Cardiac muscle cell (in vitro differentiated cells and primary cell): ENCODE measurements at regions not wholly inside any gene's neighbourhood (a gene's known extent, or its start where the extent isn't known, plus 50 kb on each side); places are given as distances from the start of the nearest gene placed in this dataset.

Experiments used
- DNase-seq, 2 donors: peaks; one replicate each; pipeline versions ENCODE4 v3.0.0 to v3.0.0-alpha.2; 2010 to 2017; ENCODE audit warnings: low read depth in 1 of 2, low spot score in 1 of 2
- H3K27ac ChIP-seq: fragments of 200-600 bp; sonication (generic); 2 replicates; pipeline ENCODE4 v1.5.1; 2016
- H3K27me3 ChIP-seq: fragments of 200-600 bp; sonication (generic); 2 replicates; pipeline ENCODE4 v1.6.0; 2016; ENCODE audit warnings: control low read depth
- H3K36me3 ChIP-seq: fragments of 200-600 bp; sonication (generic); 2 replicates; pipeline ENCODE4 v1.5.1; 2016; ENCODE audit warnings: control low read depth
- H3K4me1 ChIP-seq: fragments of 200-600 bp; sonication (generic); 2 replicates; pipeline ENCODE4 v1.8.1; 2017; ENCODE audit warnings: low read depth, mild to moderate bottlenecking, mixed run types
- H3K4me3 ChIP-seq: fragments of 200-600 bp; sonication (generic); 2 replicates; pipeline ENCODE4 v1.5.1; 2016; ENCODE audit warnings: mild to moderate bottlenecking
- H3K9me3 ChIP-seq: fragments of 200-600 bp; sonication (generic); 2 replicates; pipeline ENCODE4 v1.5.1; 2017; ENCODE audit warnings: low read depth, mild to moderate bottlenecking, control low read depth
- TF ChIP-seq, protein P1 (sequence below): IDR thresholded peaks from 2 replicates; pipeline ENCODE4 v1.5.1; 2012; ENCODE audit warnings: low read depth, mild to moderate bottlenecking, low read length

DNA sequence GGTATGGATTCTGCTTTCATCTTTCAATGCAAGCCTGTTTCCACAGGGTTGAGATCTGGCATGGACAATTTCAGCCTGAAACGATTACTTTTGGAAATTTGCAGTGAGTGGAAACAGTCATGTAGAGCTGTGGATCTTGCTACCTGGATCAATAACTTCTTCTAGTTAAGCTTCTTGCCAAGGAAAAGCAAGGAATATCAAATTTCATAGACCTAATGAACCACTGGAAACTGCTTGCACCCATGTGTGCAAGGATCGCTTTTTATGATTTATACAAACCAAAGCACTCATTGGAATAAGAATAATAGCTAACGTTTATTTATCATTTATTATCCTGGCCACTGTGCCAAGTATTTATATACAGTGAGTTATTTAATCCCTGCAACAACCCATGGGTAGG, 392.8 kb downstream of the KCNRG start:
- H3K4me1 ChIP-seq, result peaks cover 24% of the 10 kb centered on the region

DNA sequence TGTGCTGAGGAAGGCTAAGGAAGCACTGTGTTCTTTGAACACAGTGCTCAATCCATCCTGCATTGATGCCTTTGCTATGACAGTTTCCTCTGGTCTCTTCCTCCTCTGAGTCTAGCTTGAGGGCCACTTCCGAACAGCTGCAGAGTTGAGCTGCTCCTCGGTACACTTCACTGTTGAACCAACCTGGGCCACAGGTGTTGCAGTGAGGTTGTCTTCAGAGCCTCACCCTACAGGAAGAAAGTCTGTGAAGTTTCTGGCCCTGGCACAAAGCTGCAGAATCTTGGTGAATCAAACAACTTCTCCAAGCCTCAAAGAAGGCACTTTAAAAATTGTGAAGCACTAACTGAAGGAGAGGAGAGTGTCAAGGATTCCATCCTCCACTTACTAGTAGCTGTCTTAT, 394.0 kb downstream of the KCNRG start:
- H3K4me1 ChIP-seq, result peaks cover 24% of the 10 kb centered on the region
- TF ChIP-seq, protein P1, sequence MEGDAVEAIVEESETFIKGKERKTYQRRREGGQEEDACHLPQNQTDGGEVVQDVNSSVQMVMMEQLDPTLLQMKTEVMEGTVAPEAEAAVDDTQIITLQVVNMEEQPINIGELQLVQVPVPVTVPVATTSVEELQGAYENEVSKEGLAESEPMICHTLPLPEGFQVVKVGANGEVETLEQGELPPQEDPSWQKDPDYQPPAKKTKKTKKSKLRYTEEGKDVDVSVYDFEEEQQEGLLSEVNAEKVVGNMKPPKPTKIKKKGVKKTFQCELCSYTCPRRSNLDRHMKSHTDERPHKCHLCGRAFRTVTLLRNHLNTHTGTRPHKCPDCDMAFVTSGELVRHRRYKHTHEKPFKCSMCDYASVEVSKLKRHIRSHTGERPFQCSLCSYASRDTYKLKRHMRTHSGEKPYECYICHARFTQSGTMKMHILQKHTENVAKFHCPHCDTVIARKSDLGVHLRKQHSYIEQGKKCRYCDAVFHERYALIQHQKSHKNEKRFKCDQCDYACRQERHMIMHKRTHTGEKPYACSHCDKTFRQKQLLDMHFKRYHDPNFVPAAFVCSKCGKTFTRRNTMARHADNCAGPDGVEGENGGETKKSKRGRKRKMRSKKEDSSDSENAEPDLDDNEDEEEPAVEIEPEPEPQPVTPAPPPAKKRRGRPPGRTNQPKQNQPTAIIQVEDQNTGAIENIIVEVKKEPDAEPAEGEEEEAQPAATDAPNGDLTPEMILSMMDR, result no peak
- H3K27me3 ChIP-seq, result no peaks in the 10 kb centered on the region

More for the DNA sequence above, 392.8 kb downstream of the KCNRG start:
- DNase-seq, result no peak
- Histone ChIP-seq H3K36me3 (no peaks in the 10 kb centered on the region), H3K9me3 (no peaks in the 10 kb centered on the region), H3K27ac (no peak overlapping the region), H3K27me3 (no peaks in the 10 kb centered on the region), H3K4me3 (no peak overlapping the region)
- TF ChIP-seq, protein P1, result no peak

DNA sequence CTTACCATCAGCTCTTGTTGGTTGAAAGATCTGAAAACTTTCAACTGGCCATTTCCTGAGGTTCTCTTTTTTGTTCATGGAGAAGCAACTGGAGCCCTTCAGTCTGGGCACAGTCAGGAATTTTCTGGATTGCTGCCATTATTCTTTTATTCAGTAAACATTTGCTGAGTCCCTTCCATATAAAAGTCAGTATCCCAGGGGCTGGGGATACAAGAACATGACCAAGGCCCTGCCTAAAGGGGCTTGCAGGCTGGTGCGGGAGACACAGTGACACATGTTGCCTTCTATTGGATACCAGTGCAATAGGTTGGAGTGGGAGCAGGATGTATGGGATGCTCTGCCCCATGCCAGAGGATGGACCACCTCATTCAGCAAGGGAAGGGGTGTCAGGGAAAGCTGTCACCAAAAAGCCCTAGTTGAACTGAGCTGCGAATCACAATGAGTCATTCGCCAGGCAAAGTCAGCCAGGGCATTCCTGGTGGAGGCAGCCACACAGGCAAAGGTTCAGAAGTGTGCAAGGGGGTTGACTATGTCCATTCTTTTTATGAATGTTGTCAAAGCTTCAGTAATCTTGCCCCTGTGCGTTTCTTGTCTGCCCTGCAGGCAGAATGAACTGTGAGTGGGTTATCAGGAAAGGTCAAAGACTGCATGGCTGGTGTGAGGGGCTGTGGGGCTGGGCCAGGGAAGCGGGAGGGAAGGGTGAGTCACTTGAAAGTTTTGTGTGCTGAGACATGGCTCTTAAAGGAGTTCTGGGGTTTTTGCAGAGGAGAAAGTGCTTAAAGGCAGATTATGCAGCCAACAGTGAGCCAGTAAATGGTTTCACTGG, 395.9 kb downstream of the KCNRG start:
- peak; percentile 70 to 81 for DNase-seq
- peak overlapping the region; percentile 36 for H3K27ac ChIP-seq

More for the DNA sequence above, 394.0 kb downstream of the KCNRG start:
- Histone ChIP-seq H3K36me3 (no peaks in the 10 kb centered on the region), H3K4me3 (no peak overlapping the region), H3K9me3 (no peaks in the 10 kb centered on the region), H3K27ac (no peak overlapping the region)
- DNase-seq, result no peak

DNA sequence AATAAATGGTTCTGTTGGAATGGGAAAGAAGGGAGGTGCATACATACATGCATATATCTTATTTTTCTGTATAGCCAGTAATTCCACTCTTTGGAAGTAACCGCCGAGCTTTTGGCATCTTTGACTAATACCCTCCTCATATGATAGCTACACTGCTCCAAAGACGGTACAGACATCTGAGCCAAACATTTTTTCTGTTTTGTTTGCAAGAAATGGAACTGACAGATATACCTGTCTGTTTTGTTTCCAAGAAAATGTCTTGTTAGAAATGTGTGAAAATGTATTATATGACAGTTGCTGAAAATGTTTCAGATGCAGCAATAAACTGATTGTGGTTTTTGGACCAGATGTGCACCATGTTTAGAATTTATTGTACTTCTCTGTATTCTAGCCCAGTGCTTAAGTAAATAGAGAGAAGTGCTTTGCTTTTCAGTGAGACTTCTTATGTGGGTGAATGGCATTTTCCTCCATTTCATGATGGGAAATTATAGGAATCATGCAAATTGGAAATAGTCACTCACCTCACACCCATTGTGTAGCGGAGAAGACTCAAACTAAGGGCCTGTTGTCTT, 396.9 kb downstream of the KCNRG start:
- no peak overlapping the region for H3K27ac ChIP-seq
- no peaks in the 10 kb centered on the region for H3K27me3 ChIP-seq
- H3K36me3 ChIP-seq, result no peaks in the 10 kb centered on the region
- TF ChIP-seq, protein P1, result no peak
- H3K4me1 ChIP-seq, result peaks cover 24% of the 10 kb centered on the region
- H3K9me3 ChIP-seq, result no peaks in the 10 kb centered on the region
- DNase-seq, result no peak
- H3K4me3 ChIP-seq, result no peak overlapping the region

More for the DNA sequence above, 395.9 kb downstream of the KCNRG start:
- no peak overlapping the region for H3K4me3 ChIP-seq
- TF ChIP-seq, protein P1, result no peak
- peaks cover 24% of the 10 kb centered on the region for H3K4me1 ChIP-seq
- H3K36me3 ChIP-seq, result no peaks in the 10 kb centered on the region
- H3K27me3 ChIP-seq, result no peaks in the 10 kb centered on the region
- H3K9me3 ChIP-seq, result no peaks in the 10 kb centered on the region

DNA sequence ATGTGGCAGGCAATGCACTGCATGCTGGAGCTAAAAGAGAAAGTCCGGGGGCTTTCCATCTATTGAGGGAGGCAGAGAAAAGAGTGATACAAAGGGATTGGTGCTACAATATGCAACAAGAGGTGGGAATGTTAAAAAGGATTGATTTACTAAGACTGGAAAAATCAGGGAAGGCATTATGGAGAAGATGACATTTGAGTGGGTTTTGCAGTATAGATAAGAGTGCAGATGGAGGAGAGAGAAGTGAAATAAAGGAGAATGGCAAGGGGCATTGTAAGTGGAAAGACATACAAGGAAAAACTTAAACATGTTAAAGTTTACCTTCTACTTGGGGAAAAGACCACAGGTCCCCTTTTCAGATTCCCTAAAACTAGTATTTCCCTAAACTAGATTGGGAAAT, 399.4 kb downstream of the KCNRG start:
- TF ChIP-seq, protein P1, result no peak
- peaks cover 24% of the 10 kb centered on the region for H3K4me1 ChIP-seq

More for the DNA sequence above, 399.4 kb downstream of the KCNRG start:
- Histone ChIP-seq H3K27ac (no peak overlapping the region), H3K4me3 (no peak overlapping the region), H3K27me3 (no peaks in the 10 kb centered on the region), H3K36me3 (no peaks in the 10 kb centered on the region), H3K9me3 (no peaks in the 10 kb centered on the region)
- DNase-seq, result no peak
